ENCODE measurements at regions not wholly inside any gene's neighbourhood (a gene's known extent, or its start where the extent isn't known, plus 50 kb on each side); places are given as distances from the start of the nearest gene placed in this dataset.
A peak's percentile ranks its signal among the peaks of the same experiment; 100 is the strongest.

GRCh38 chr10:76733441-76733936 lies 904.1 kb downstream of the KCNMA1 start:
- DNase-seq: peak; percentile 48

- no peak for DNase-seq
Observed at GRCh38 chr10:76732306-76732705, 905.3 kb downstream of the KCNMA1 start.

GRCh38 chr10:76729841-76730487 lies 907.6 kb downstream of the KCNMA1 start:
- DNase-seq: no peak

- no peak for DNase-seq
Observed at GRCh38 chr10:76729346-76729745, 908.3 kb downstream of the KCNMA1 start.

GRCh38 chr10:76727038-76727437 lies 910.6 kb downstream of the KCNMA1 start:
- DNase-seq: no peak

- no peak for DNase-seq
Observed at GRCh38 chr10:76723844-76724243, 913.8 kb downstream of the KCNMA1 start.

- DNase-seq: no peak
Observed at GRCh38 chr10:76721891-76722505, 915.6 kb downstream of the KCNMA1 start.

- DNase-seq: no peak
Observed at GRCh38 chr10:76719006-76719405, 918.6 kb downstream of the KCNMA1 start.

GRCh38 chr10:76717141-76717540 lies 920.5 kb downstream of the KCNMA1 start:
- DNase-seq: no peak

- no peak for DNase-seq
Observed at GRCh38 chr10:76711222-76711997, 926.2 kb downstream of the KCNMA1 start.

GRCh38 chr10:76700241-76700640 lies 937.4 kb downstream of the KCNMA1 start:
- no peak for DNase-seq

GRCh38 chr10:76697923-76698322 lies 939.7 kb downstream of the KCNMA1 start:
- no peak for DNase-seq

- no peak for DNase-seq
Observed at GRCh38 chr10:76695069-76695468, 942.5 kb downstream of the KCNMA1 start.

- DNase-seq: no peak
Observed at GRCh38 chr10:76686201-76686600, 951.4 kb downstream of the KCNMA1 start.

GRCh38 chr10:76684968-76685367 lies 952.6 kb downstream of the KCNMA1 start:
- no peak for DNase-seq

- no peak for DNase-seq
Observed at GRCh38 chr10:76681153-76681552, 956.5 kb downstream of the KCNMA1 start.

GRCh38 chr10:76679030-76679429 lies 958.6 kb downstream of the KCNMA1 start:
- DNase-seq: no peak

- no peak for DNase-seq
Observed at GRCh38 chr10:76675951-76676587, 961.5 kb downstream of the KCNMA1 start.

GRCh38 chr10:76675561-76675950 lies 962.1 kb downstream of the KCNMA1 start:
- DNase-seq: no peak

- no peak for DNase-seq
Observed at GRCh38 chr10:76667408-76668370, 969.9 kb downstream of the KCNMA1 start.

GRCh38 chr10:76666891-76667290 lies 970.7 kb downstream of the KCNMA1 start:
- DNase-seq: no peak

- DNase-seq: no peak
Observed at GRCh38 chr10:76665029-76665428, 972.6 kb downstream of the KCNMA1 start.

All from MV-4-11 (cell line).